Pancreas (tissue), 10 donors: ENCODE measurements at regions not wholly inside any gene's neighbourhood (a gene's known extent, or its start where the extent isn't known, plus 50 kb on each side); places are given as distances from the start of the nearest gene placed in this dataset.

Source experiments
- ATAC-seq, 4 donors: fragments of 200-7000 bp; cut with Tn5 transposase; one replicate each; pipeline versions ENCODE4 v1.8.0 to v1.9.1; 2020; ENCODE audit warnings: mild to moderate bottlenecking in 4 of 4, moderate library complexity in 4 of 4
- DNase-seq, 6 donors: peaks; one replicate each; pipeline ENCODE4 v3.0.0-alpha.2; 2020
- FAIRE-seq: peaks from 2 replicates; lab custom pipeline; 2012; peaks lifted over from hg19 to GRCh38; lab: Jason Lieb, UNC
- H3K27ac ChIP-seq, 4 donors: fragments of 200-600 bp; sonication (generic); 1 replicate in 3 of 4; 2 replicates in 1 of 4; pipeline versions ENCODE4 v1.5.0 to v1.8.0; 2020
- H3K27me3 ChIP-seq, 4 donors: fragments of 200-600 bp; one replicate each; pipeline ENCODE4 v1.8.0; 2021
- H3K36me3 ChIP-seq, 3 donors: fragments of 200-600 bp; sonication (generic) in 1 of 3; one replicate each; pipeline versions ENCODE4 v1.5.0 to v1.8.0; 2020 to 2021
- H3K4me1 ChIP-seq, 3 donors: fragments of 200-600 bp; one replicate each; pipeline ENCODE4 v1.8.0; 2021
- H3K4me3 ChIP-seq, 4 donors: fragments of 200-600 bp; sonication (generic) in 2 of 4; one replicate each; pipeline versions ENCODE4 v1.5.0 to v1.8.0; 2020 to 2021
- H3K9me3 ChIP-seq, 4 donors: fragments of 200-600 bp; one replicate each; pipeline ENCODE4 v1.8.0; 2021
- CTCF ChIP-seq, 4 donors: fragments of 200-600 bp; sonication (generic) in 3 of 4; IDR thresholded peaks; one replicate each; pipeline versions ENCODE4 v1.5.0 to v1.8.0; 2021; ENCODE audit warnings: antibody characterized with exemption in 4 of 4
- WGBS, 2 donors: extraction: QIAGEN DNeasy Blood & Tissue Kit; methylation state at CpG; one replicate each; pipeline ENCODE4 v1.1.7; 2013; 5-methylcytosine and 5-hydroxymethylcytosine counted together
- intact Hi-C, 3 donors: fragments of 100-400 bp; cut with DNase I; formaldehyde crosslinking; loops; one replicate each; pipeline versions ENCODE4 v1.11.1 to v1.14.2; 2022
- donor health status: healthy with polysubstance abuse.
- donor health status: DM: no; HTN: no; CAD: no; lungs with moderate emphysema.
- donor health status: DM: no; HTN: no; CAD: no.
- donor health status: control.
- donor health status: control.
- donor health status: Bipolar disorder and iron deficiency.
- donor health status: DM: yes; HTN: yes; CAD: no.
- donor health status: DM: no; HTN: no; CAD: no.
- donor health status: DM: no; HTN: no; CAD: no.
- donor health status: DM: yes; HTN: yes; CAD: no.

- Histone ChIP-seq H3K36me3 (no peaks in the 10 kb centered on the region), H3K27me3 (no peaks in the 10 kb centered on the region), H3K4me1 (no peaks in the 10 kb centered on the region), H3K4me3 (no peak overlapping the region), H3K27ac (no peak overlapping the region), H3K9me3 (no peaks in the 10 kb centered on the region)
- peak in 3 of 4 donors; percentile 78 to 89 (median 81) for ATAC-seq
- intact Hi-C loops, result no loop called here
- FAIRE-seq, result no peak
- peak in 3 of 4 donors; percentile 16 to 47 (median 44) for TF ChIP-seq CTCF (IDR thresholded peaks at IDR 0.05)
- WGBS, 2 donors, result 17% methylated on average over 4 of the region's 4 CpGs
- peak in 3 of 6 donors; percentile 11 to 43 (median 17) for DNase-seq
Measured at GRCh38 chr17:71118039-71118438, 948.7 kb downstream of the KCNJ2 start.

- TF ChIP-seq CTCF (IDR thresholded peaks at IDR 0.05), result no peak
- Histone ChIP-seq H3K4me1 (no peaks in the 10 kb centered on the region), H3K27me3 (no peaks in the 10 kb centered on the region), H3K27ac (no peak overlapping the region), H3K9me3 (no peaks in the 10 kb centered on the region), H3K36me3 (no peaks in the 10 kb centered on the region), H3K4me3 (no peak overlapping the region)
- intact Hi-C loops, result no loop called here
- no peak for FAIRE-seq
- no peak for DNase-seq
- WGBS, 2 donors, result 77 to 88% methylated on average over 2 of the region's 2 CpGs
- ATAC-seq, result no peak
Measured at GRCh38 chr17:71127416-71127815, 958.1 kb downstream of the KCNJ2 start.

GRCh38 chr17:71142333-71142732 lies 973.0 kb downstream of the KCNJ2 start:
- TF ChIP-seq CTCF (IDR thresholded peaks at IDR 0.05), result no peak
- peaks cover 2 to 14% (median 9%) of the 10 kb centered on the region in 3 donors for H3K4me1 ChIP-seq
- no peaks in the 10 kb centered on the region for H3K27me3 ChIP-seq
- no peaks in the 10 kb centered on the region for H3K36me3 ChIP-seq
- H3K4me3 ChIP-seq, result no peak overlapping the region
- peak in 3 of 4 donors; percentile 57 to 91 (median 70) for ATAC-seq
- H3K27ac ChIP-seq, result no peak overlapping the region
- WGBS, 2 donors, result 11 to 15% methylated on average over 3 of the region's 3 CpGs
- no peaks in the 10 kb centered on the region for H3K9me3 ChIP-seq
- no peak for FAIRE-seq
- no peak for DNase-seq
- intact Hi-C loops, result no loop called here

GRCh38 chr17:71145486-71145885 lies 975.3 kb upstream of the SOX9 start:
- H3K36me3 ChIP-seq, result no peaks in the 10 kb centered on the region
- ATAC-seq (no peak), DNase-seq (no peak), FAIRE-seq (no peak)
- H3K27ac ChIP-seq, result no peak overlapping the region
- peaks cover 2 to 14% (median 9%) of the 10 kb centered on the region in 3 donors for H3K4me1 ChIP-seq
- no peaks in the 10 kb centered on the region for H3K9me3 ChIP-seq
- intact Hi-C loops, result no loop called here
- no peak overlapping the region for H3K4me3 ChIP-seq
- H3K27me3 ChIP-seq, result no peaks in the 10 kb centered on the region
- 26 to 34% methylated on average over 3 of the region's 3 CpGs for WGBS, 2 donors
- no peak for TF ChIP-seq CTCF (IDR thresholded peaks at IDR 0.05)

- 84 to 91% methylated on average over 10 of the region's 10 CpGs for WGBS, 2 donors
- TF ChIP-seq CTCF (IDR thresholded peaks at IDR 0.05), result no peak
- no peak for FAIRE-seq
- no peak for ATAC-seq
- no peaks in the 10 kb centered on the region for H3K27me3 ChIP-seq
- H3K27ac ChIP-seq, result no peak overlapping the region
- H3K36me3 ChIP-seq, result no peaks in the 10 kb centered on the region
- peaks cover 0 to 10% (median 2%) of the 10 kb centered on the region in 3 donors for H3K4me1 ChIP-seq
- no peak for DNase-seq
- no peak overlapping the region for H3K4me3 ChIP-seq
- H3K9me3 ChIP-seq, result no peaks in the 10 kb centered on the region
- intact Hi-C loops, result no loop called here
Measured at GRCh38 chr17:71147906-71148305, 972.9 kb upstream of the SOX9 start.
